GM18868 (cell line): ENCODE measurements at regions not wholly inside any gene's neighbourhood (a gene's known extent, or its start where the extent isn't known, plus 50 kb on each side); places are given as distances from the start of the nearest gene placed in this dataset.
"Not testable (repeated sequence)": the region's sequence is repeated elsewhere in the genome, so short reads cannot be mapped to it uniquely, and the experiment has no call there.

Experiments used
- ATAC-seq: cut with Tn5 transposase; IDR thresholded peaks from one replicate; pipeline ENCODE4 v1.9.1; 2021; ENCODE audit warnings: mild to moderate bottlenecking, moderate library complexity; ENCODE audit not compliant: unreplicated experiment

DNA sequence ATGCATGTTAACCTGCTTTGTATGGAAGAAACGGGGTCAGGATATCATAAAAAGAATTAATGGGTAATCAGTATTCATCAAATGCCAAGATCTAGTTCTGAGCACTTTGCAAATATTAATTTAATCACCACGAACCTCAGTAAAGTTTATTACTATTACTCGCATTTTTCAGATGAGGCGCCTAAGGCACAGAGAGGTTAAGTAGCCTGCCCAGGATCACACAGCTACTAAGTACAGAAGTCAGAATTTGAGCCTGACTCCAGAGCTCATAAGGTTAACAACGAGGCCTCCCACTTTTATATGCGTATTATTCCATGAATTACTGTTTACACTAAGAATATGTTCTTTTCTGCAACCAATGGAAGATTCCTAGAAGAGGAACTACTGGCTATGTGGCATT, 109.6 kb upstream of the KLF13 start:
- no peak for ATAC-seq

DNA sequence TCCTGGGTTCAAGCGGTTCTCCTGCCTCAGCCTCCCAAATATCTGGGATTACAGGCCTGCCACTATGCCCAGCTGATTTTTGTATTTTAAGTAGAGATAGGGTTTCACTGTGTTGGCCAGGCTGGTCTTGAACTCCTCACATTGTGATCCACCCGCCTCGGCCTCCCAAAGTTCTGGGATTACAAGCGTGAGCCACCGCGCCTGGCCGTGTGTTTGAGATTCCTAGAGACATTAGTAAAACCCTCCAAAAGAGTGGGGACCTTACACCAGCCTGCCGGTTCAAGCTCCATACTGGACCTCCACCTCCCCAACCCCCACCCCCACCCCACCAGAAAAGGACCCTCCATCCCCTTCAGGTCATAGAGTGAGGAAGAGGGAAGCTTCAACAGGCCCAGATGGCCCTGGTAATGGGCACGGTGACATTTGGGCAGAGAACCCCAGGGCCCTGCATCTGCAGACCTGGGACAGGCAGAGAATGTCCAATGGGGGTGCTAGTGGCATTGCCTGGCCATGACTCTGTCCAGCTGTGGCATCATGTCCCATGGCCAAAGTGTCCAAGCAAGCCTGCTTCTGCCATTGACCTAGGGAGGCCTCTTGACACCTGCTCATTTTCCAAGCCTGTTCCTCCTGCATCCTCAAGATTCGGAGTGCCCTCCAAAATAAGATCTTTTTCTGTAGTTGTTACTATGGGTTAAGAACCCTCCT, 108.9 kb upstream of the KLF13 start:
- no peak for ATAC-seq

DNA sequence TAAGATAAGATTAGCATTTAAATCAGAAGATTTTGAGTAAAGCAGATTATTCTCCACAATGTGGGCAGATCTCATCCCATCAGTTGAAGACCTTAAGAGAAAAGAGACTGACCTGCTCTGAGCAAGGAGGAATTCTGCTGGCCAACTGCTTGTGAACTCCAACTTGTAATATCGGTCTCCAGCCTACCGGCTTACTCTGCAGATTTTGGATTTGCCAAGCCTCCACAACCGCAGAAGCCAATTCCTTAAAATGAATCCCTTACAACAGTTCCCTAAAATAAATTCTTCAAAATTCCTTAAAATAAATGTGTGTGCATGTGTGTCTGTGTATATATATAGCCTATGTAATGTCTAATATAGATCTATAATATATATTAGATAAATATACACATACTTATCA, 107.4 kb upstream of the KLF13 start:
- ATAC-seq: no peak

DNA sequence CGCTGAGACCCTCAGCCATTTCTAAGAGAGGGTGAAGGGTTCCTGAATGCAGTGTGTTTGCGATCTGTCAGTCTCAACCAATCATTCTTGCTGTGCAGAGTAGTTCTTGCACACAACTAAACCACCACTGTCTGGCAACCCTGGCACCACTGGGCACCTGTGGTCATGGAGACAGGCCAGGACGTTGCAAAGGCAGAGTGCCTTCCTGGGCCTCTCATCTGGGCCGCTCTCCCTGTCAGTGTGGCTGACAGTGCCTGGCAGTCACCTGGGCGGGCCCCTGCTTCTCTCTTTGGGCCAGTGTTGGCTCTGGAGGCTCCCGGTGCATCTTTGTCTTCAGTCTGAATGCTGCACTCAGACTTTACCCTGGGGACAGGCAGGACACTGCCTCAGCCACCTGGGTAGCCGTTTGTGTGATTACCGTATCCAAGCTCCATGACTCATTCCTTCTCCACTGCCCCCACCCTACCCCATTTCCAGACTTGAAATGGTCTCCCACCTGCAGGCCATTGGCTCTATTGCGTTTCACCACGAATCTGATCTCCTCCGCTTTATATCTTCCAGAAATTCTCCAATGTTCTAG, 104.6 kb upstream of the KLF13 start:
- no peak for ATAC-seq

DNA sequence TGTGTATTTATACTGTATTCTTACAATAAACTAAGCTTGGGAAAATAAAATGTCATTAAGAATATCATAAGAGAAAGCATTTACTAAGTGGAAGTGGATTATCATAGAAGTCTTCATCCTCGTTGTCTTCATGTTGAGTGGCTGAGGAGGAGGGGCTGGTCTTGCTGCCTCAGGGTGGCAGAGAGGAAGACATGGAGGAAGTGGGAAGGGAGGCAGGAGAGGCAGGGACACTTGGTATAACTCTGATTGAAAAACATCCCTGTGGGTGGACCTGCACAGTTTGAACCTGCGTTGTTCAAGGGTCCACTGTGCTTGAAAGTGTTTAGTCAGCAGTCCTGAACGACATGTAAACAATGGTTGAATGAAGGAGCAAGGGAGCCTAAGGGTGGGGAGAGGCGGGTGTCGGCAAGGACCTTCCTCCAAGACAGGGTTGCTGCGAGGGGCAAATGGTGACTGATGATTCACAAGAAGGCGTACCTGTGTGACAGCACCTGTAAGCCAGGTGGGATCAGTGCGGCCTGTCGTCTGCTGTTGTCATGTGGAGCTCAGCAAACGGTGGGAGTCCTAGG, 103.8 kb upstream of the KLF13 start:
- no peak for ATAC-seq

DNA sequence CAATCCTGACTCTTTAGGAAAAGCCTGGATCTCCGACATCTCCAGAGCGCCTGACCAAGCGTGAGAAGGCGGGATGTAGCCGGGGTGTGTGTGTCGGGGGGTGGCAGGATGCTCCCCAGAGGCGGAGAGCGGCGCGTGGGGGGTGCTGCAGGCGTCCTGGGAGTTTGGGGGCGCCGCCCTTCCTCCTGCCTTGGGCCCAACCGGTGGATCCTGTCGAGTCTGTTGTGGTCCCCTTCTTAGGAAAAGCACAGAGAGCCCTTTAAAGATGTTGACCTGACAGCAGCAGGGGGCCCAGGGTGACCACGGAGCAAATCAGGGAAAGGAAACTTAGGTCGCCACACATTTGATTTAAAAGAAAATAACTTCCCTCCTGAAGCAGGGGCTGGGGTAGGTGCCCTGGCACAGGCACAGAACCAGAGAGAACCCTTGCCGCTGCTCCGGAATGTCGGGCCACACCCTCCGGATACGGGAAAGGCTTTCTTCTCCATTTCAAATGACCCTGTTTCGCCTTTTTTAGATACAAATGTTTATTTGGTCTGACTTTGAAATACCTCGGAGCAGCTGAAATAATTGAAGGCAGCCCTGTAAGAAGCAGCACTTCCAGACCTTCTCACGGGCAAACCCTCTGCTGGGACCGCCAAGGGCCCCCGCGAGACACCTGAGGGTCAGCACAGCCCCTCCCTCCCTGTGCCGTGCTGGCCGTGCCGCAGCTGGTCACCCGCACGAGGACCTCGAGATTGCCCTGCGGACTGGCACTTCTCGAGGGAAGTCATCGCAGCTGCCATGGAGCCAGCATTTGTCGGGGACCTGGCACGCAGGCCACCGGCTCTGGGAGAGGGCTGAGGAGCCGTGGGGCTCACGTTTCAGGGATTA, 102.9 kb upstream of the KLF13 start:
- no peak for ATAC-seq

DNA sequence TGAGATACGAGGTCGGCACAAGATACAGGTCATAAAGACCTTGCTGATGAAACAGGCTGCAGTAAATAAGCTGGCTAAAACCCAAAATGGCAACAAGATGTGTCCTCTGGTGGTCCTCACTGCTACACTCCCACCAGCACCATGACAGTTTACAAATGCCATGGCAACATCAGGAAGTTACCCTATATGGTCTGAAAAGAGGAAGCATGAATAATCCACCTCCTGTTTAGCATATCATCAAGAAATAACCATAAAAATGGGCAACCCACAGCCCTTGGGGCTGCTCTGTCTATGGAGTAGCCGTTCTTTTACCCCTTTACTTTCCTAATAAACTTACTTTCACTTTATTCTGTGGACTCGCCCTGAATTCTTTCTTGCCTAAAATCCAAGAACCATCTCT, 102.0 kb upstream of the KLF13 start:
- not testable (repeated sequence) for ATAC-seq

DNA sequence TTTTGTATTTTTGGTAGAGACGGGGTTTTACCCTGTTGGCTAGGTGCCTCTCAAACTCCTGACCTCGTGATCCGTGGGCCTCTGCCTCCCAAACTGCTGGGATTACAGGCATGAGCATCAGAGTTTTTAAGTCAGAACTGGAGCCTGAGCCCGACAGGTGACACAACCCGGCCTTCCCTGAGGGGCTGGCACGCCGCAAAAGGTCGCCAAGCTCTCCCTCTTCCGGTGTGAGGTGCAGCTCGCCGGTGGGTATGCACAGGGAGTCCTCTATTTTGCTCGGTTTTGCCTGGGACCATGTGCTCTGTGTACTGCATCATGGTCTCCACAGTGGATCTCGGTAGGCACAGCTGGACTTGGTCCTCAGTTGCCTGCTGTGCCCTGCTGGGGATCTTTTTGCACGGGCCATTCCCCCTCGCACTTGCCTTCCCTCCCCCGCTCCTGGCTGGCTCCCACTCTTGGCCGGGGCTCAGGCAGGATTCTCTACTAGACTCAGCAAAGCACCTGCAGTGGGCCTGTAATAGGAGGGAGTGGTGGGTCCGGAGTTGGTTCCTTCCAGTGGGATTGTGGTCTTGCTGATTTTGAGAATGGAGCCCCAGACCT, 101.2 kb upstream of the KLF13 start:
- no peak for ATAC-seq

DNA sequence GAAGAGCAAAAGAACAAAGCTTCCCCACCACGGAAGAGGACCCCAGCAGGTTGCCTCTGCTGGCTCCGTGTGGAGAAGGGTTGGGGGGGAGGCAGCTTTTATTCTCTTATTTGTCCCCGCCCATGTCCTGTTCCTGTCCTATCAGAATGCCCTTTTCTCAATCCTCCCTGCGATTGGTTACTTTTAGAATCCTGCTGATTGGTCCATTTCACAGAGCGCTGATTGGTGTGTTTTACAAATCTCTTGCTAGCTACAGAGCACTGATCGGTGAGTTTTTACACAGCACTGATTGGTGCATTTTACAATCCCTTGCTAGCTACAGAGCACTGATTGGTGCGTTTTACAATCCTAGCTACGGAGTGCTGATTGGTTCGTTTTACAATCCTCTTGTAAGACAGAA, 100.6 kb upstream of the KLF13 start:
- no peak for ATAC-seq

DNA sequence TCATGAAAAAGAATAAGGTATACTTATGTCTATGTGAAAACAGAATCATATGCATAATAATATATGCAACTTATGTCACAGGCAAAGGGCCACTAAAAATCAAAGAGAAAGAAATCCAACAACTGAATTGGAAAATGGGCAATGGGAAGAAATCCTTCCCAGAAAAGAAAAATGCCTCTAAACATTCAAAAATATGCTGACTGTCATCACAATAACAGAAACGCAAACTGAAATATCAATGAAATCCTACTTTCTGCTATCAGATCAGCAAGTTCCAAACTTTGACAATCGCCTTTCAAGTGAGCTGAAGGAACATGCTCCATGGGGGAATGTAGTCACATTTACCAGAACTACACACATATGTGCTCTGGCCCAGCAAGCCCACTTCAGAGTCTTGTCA, 99.4 kb upstream of the KLF13 start:
- no peak for ATAC-seq

DNA sequence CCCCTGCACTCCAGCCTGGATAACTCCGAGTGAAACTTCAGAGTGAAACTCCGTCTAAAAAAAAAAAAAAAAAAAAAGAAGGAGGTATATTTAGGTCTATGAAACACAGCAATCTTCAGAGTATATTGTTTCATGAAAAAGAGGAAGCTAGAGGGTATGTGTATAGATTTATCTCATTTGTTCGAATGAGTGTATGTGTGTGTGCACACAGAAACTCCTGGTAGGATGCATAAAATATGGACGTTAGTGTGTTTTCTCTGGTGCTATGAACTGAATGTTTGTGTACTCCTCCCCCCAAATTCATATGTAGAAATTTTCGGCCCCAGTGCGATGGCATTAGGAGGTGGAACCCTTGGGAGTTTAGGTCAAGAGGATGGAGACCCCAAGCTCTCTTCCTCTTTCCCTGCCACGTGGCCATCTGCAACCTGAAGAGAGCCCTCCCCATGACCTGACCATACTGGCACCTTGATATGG, 98.6 kb upstream of the KLF13 start:
- no peak for ATAC-seq

DNA sequence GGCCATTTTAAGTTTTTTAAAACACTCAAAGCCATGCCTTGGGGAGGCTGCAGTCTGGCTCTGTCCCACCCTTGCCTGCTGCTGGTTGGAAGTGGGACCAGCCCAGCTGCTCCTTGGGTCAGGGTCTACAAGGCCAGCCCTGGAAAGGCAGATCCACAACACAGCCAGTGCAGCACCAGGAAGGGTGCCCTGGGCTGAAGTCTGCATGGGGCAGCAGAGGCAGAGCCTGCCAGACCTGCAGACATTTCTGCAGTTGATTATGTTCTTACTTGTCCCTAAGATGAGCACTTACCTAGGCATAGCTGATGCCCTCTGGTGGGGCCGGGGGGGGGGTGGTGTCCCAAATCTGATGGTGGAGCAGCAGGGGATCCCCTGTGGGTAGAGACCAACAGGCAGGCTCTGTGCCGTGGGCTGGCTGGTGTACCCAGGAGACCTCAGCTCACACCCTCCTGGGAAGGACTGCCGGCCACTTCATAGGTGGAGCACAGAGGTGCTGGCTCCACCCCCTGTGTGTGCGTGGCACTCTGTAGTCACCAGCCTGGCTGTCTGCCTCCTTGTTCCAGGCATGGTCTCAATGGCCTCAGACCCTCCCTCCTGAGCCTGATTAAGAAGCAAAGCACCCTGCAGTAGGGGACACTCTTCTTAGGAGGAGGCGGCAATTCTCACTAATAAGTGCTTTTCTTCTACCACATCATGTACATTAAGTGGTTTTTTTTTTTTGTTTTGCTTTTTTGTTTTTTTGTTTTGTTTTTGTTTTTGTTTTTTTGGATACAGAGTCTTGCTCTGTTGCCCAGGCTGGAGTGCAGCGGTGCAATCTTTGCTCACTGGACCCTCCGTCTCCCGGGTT, 97.4 kb upstream of the KLF13 start:
- ATAC-seq: peak; percentile 70

DNA sequence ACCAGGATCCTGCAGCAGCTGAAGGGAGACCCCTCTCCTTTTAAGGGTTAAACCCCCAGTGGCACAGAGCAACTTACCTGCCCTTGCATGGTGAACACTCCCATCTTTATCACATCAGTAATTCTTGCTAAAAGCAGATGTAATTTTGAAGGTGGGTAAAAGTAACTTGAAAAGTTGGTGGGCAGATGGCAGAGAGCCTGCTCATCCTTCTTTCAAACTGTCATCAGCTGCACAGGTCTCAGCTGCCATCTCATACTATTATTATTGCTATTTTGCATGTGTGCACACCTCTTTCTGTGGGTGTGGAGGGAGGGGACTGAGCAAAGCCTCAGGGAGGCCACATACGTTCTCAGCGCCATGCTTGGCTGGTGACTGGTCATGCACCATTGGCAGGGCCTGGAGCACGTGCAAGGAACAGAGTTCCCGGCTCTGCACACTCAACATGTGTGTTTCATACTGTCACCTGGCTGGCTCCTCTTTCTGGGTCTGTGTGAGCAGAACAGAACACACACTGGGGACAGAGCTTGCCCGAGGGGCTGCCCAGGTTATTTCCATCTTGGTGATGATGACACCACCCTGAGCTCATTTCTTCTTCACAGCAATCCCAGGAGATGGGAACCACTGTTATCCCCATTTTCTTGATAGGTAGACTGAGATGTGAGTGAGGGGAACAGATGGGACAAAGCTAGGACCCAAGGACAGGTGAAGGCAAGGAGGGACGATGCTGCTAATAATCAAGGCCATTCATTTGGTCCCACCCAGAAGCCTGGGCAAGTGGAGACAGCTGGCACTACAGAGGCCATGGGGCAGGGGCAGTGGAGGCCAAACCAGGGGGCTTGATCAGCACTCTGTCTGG, 95.8 kb upstream of the KLF13 start:
- peak; percentile 75 for ATAC-seq

DNA sequence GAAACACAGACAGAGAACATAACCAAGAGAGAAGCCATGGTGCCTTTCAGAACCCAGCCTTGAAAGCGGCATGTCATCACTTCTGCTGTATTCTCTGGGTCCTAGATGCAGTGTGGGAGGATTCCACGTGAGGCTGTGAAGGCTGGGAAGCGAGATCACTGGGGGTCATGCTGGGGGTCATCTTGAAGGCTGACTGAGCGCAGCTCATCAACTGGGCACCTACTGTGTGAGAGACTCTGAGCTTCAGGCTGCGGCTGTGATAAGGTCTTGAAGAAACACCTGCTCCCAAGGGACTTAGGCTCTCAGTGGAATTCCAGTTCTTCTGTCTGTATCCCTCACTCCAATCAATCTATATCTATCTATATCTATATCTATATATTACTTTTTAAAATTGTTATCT, 91.8 kb upstream of the KLF13 start:
- ATAC-seq: no peak

DNA sequence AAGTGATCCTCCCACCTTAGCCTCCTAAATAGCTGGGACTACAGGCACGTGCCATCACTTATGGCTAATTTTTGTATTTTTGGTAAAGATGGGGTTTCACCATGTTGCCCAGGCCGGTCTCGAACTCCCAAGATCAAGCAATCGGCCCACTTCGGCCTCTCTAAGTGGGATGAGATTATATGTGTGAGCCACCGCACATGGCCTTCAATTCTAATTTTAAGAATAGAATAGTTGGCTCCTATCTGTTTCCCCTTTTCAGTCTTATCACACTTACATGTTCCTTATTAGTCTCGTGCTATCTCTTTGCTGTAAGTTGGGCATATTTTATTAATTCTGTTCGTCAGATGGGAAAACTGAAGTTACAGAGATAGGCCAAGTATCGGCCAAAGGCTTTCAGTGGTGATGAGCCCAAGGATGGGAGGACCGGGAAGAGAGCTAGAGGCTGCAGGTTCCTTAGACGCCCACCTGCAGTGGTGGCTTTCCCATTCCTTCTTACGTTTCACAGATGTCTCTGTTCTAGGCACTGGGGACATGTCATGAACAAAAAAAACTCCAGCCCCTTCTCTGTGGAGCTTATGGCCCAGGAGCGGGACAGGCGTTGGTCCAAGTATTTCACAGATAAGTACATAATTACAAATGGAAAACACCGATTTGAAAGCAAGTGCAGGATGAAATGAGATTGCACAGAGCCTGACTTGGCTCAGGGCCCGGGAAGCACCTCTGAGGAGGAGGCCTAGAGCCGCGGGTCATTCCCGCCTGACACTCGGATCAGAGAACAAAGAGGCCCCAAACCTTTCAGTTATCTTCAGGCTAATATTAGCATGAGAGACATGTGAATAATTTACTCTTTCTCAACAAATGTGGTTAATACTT, 91.1 kb upstream of the KLF13 start:
- peak; percentile 49 for ATAC-seq

DNA sequence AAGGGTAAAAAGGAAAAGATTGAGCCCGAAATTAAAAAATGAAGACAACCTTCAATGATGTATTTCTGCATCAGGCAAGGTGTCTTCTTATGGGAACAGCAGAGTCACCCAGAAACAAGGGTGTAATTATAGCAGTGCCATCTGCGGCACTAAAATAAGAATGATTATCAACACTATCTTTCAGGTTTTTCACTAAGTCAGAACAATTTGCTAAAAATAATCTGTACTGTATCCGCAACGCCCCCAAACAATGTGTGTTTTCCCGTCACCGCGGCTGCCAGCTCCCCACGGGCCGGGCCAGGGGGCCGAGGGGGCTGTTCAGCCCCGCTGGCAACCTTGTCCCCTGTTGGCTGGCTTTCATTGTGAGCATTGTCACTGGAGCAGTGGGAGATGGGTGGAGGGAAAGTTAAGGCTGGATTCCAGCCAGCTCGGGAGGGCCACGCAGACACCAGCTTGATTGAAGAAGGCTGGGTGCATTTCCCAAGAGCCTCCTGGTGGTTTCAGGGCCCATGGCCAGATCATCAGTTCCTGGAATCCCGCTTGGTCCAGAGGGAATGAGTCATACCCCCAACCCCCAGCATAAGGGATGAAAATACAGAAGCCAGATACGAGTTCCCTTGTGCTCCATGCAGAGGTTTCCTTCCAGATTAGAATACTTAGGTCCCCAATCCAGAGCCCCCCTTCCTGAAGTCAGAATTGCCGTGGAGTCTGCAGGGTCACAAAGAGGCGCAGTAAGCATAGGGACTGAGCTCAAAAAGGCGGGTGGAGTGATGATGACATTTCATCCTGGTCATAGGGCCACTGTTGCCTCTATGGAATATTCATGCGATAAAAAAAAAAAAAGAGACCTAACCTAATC, 90.2 kb upstream of the KLF13 start:
- ATAC-seq: peak; percentile 65

DNA sequence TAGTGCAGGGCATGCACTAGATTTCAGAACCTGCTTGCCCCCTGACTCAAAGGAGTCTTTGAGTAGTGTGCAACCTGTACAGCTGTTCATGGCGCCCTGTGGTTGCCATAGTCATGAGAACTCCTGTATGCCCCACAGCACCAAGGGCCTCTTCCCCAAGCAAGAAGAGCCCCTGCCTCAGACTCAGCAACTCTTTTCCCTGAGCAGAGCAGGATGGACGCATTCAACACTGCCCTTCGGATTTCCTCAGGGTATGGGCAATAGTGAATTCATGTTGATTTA, 89.7 kb upstream of the KLF13 start:
- ATAC-seq: no peak

DNA sequence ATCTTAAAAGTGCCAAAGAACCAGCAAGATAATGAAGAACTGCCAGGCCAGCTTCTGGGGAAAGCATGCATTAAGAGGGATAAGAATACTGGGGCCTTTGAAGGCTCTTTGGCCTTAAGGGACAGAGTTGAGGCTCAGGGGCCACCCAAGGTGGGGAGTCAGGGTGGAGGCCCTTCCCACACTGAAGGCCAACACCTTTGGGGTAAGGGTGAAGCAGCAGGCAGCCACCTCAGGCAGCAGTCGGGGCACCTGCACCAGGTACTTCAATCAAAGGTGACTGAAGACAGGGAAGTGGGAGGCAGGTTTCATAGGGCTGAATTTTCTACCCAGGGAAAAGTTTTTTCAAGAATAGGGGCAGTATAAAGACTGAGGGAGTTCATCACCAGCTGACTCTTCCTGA, 87.7 kb upstream of the KLF13 start:
- no peak for ATAC-seq
